ENCODE measurements at regions not wholly inside any gene's neighbourhood (a gene's known extent, or its start where the extent isn't known, plus 50 kb on each side); places are given as distances from the start of the nearest gene placed in this dataset.

- POLR2A ChIA-PET, result no interaction called here
- H3K36me3 ChIP-seq (ENCODE audit: control insufficient read depth in 4 of 4, insufficient read depth in 4 of 4, low read length in 3 of 4), result no peaks in the 10 kb centered on the region
- no peak for DNase-seq
- H3K27ac ChIP-seq (ENCODE audit: insufficient read depth in 1 of 2, low read depth in 1 of 2, low read length in 2 of 2, poor library complexity in 1 of 2, severe bottlenecking in 2 of 2), result no peak overlapping the region
- peaks cover 0 to 10% (median 0%) of the 10 kb centered on the region in 5 experiments for H3K9me3 ChIP-seq (ENCODE audit: control extremely low read depth in 1 of 5, control insufficient read depth in 4 of 5, insufficient read depth in 2 of 5, low read depth in 1 of 5, low read length in 4 of 5)
- peaks cover 0 to 46% (median 15%) of the 10 kb centered on the region in 4 experiments for H3K4me1 ChIP-seq (ENCODE audit: control extremely low read depth in 1 of 4, control insufficient read depth in 4 of 4, insufficient read depth in 4 of 4, low read length in 3 of 4)
- H3K27me3 ChIP-seq (replicated peaks in 2 of 5; ENCODE audit: control insufficient read depth in 4 of 5, insufficient read depth in 5 of 5, low read length in 4 of 5), result no peaks in the 10 kb centered on the region
- WGBS (ENCODE audit: insufficient coverage), result 100% methylated on average over 1 of the region's 1 CpG
- CTCF ChIA-PET, result no interaction called here
- no peak overlapping the region for H3K4me3 ChIP-seq (ENCODE audit: control insufficient read depth in 1 of 7, extremely low read depth in 1 of 7, insufficient read depth in 4 of 7, low read depth in 2 of 7, low read length in 6 of 7)
Observed at GRCh38 chr9:76557674-76558225, 98.8 kb downstream of the GCNT1 start.

- H3K4me1 ChIP-seq (ENCODE audit: control extremely low read depth in 1 of 4, control insufficient read depth in 4 of 4, insufficient read depth in 4 of 4, low read length in 3 of 4), result peaks cover 0 to 48% (median 19%) of the 10 kb centered on the region in 4 experiments
- no peaks in the 10 kb centered on the region for H3K27me3 ChIP-seq (replicated peaks in 2 of 5; ENCODE audit: control insufficient read depth in 4 of 5, insufficient read depth in 5 of 5, low read length in 4 of 5)
- H3K9me3 ChIP-seq (ENCODE audit: control extremely low read depth in 1 of 5, control insufficient read depth in 4 of 5, insufficient read depth in 2 of 5, low read depth in 1 of 5, low read length in 4 of 5), result peaks cover 0 to 10% (median 0%) of the 10 kb centered on the region in 5 experiments
- WGBS (ENCODE audit: insufficient coverage), result no CpG with 5 or more reads among the region's 1 CpG
- H3K36me3 ChIP-seq (ENCODE audit: control insufficient read depth in 4 of 4, insufficient read depth in 4 of 4, low read length in 3 of 4), result no peaks in the 10 kb centered on the region
- H3K27ac ChIP-seq (ENCODE audit: insufficient read depth in 1 of 2, low read depth in 1 of 2, low read length in 2 of 2, poor library complexity in 1 of 2, severe bottlenecking in 2 of 2), result no peak overlapping the region
- POLR2A ChIA-PET, result no interaction called here
- CTCF ChIA-PET, result no interaction called here
- DNase-seq, result no peak
- no peak overlapping the region for H3K4me3 ChIP-seq (ENCODE audit: control insufficient read depth in 1 of 7, extremely low read depth in 1 of 7, insufficient read depth in 4 of 7, low read depth in 2 of 7, low read length in 6 of 7)
Observed at GRCh38 chr9:76558465-76558864, 99.5 kb downstream of the GCNT1 start.

GRCh38 chr9:76559286-76559685 is 100.3 kb downstream of the GCNT1 start:
- POLR2A ChIA-PET, result no interaction called here
- Histone ChIP-seq H3K4me3 (ENCODE audit: control insufficient read depth in 1 of 7, extremely low read depth in 1 of 7, insufficient read depth in 4 of 7, low read depth in 2 of 7, low read length in 6 of 7) (no peak overlapping the region), H3K36me3 (ENCODE audit: control insufficient read depth in 4 of 4, insufficient read depth in 4 of 4, low read length in 3 of 4) (no peaks in the 10 kb centered on the region), H3K27ac (ENCODE audit: insufficient read depth in 1 of 2, low read depth in 1 of 2, low read length in 2 of 2, poor library complexity in 1 of 2, severe bottlenecking in 2 of 2) (no peak overlapping the region), H3K27me3 (replicated peaks in 2 of 5; ENCODE audit: control insufficient read depth in 4 of 5, insufficient read depth in 5 of 5, low read length in 4 of 5) (no peaks in the 10 kb centered on the region), H3K4me1 (ENCODE audit: control extremely low read depth in 1 of 4, control insufficient read depth in 4 of 4, insufficient read depth in 4 of 4, low read length in 3 of 4) (peaks cover 0 to 46% (median 18%) of the 10 kb centered on the region in 4 experiments), H3K9me3 (ENCODE audit: control extremely low read depth in 1 of 5, control insufficient read depth in 4 of 5, insufficient read depth in 2 of 5, low read depth in 1 of 5, low read length in 4 of 5) (peaks cover 0 to 10% (median 0%) of the 10 kb centered on the region in 5 experiments)
- DNase-seq, result no peak
- CTCF ChIA-PET, result interaction anchor here (0.8 to 1.0 kb wide), 2 partner anchors 15 to 17 kb away, joined by 3 read pairs; no protein-coding TSS in a partner anchor

- Histone ChIP-seq H3K27ac (ENCODE audit: insufficient read depth in 1 of 2, low read depth in 1 of 2, low read length in 2 of 2, poor library complexity in 1 of 2, severe bottlenecking in 2 of 2) (no peak overlapping the region), H3K4me1 (ENCODE audit: control extremely low read depth in 1 of 4, control insufficient read depth in 4 of 4, insufficient read depth in 4 of 4, low read length in 3 of 4) (peaks cover 0 to 46% (median 20%) of the 10 kb centered on the region in 4 experiments), H3K36me3 (ENCODE audit: control insufficient read depth in 4 of 4, insufficient read depth in 4 of 4, low read length in 3 of 4) (no peaks in the 10 kb centered on the region), H3K9me3 (ENCODE audit: control extremely low read depth in 1 of 5, control insufficient read depth in 4 of 5, insufficient read depth in 2 of 5, low read depth in 1 of 5, low read length in 4 of 5) (peaks cover 0 to 10% (median 0%) of the 10 kb centered on the region in 5 experiments), H3K27me3 (replicated peaks in 2 of 5; ENCODE audit: control insufficient read depth in 4 of 5, insufficient read depth in 5 of 5, low read length in 4 of 5) (no peaks in the 10 kb centered on the region), H3K4me3 (ENCODE audit: control insufficient read depth in 1 of 7, extremely low read depth in 1 of 7, insufficient read depth in 4 of 7, low read depth in 2 of 7, low read length in 6 of 7) (no peak overlapping the region)
- no peak for DNase-seq
- ChIA-PET CTCF (interaction anchor here (0.8 to 1.5 kb wide), 2 partner anchors 19 to 58 kb away, joined by 3 read pairs; no protein-coding TSS in a partner anchor), POLR2A (no interaction called here)
- 92% methylated on average over 3 of the region's 4 CpGs for WGBS (ENCODE audit: insufficient coverage)
Observed at GRCh38 chr9:76560481-76560922, 101.5 kb downstream of the GCNT1 start.

GRCh38 chr9:76561050-76561713 is 102.2 kb downstream of the GCNT1 start:
- DNase-seq, result no peak
- Histone ChIP-seq H3K36me3 (ENCODE audit: control insufficient read depth in 4 of 4, insufficient read depth in 4 of 4, low read length in 3 of 4) (no peaks in the 10 kb centered on the region), H3K27ac (ENCODE audit: insufficient read depth in 1 of 2, low read depth in 1 of 2, low read length in 2 of 2, poor library complexity in 1 of 2, severe bottlenecking in 2 of 2) (no peak overlapping the region), H3K27me3 (replicated peaks in 2 of 5; ENCODE audit: control insufficient read depth in 4 of 5, insufficient read depth in 5 of 5, low read length in 4 of 5) (no peaks in the 10 kb centered on the region), H3K9me3 (ENCODE audit: control extremely low read depth in 1 of 5, control insufficient read depth in 4 of 5, insufficient read depth in 2 of 5, low read depth in 1 of 5, low read length in 4 of 5) (peaks cover 0 to 6% (median 0%) of the 10 kb centered on the region in 5 experiments), H3K4me1 (ENCODE audit: control extremely low read depth in 1 of 4, control insufficient read depth in 4 of 4, insufficient read depth in 4 of 4, low read length in 3 of 4) (peaks cover 0 to 46% (median 20%) of the 10 kb centered on the region in 4 experiments), H3K4me3 (ENCODE audit: control insufficient read depth in 1 of 7, extremely low read depth in 1 of 7, insufficient read depth in 4 of 7, low read depth in 2 of 7, low read length in 6 of 7) (no peak overlapping the region)
- POLR2A ChIA-PET, result no interaction called here
- CTCF ChIA-PET, result interaction anchor here (1.1 to 1.5 kb wide), 2 partner anchors 19 to 57 kb away, joined by 3 read pairs; no protein-coding TSS in a partner anchor
- WGBS (ENCODE audit: insufficient coverage), result 100% methylated on average over 1 of the region's 2 CpGs

All from common myeloid progenitor, CD34-positive (primary cell).